ENCODE measurements at regions not wholly inside any gene's neighbourhood (a gene's known extent, or its start where the extent isn't known, plus 50 kb on each side); places are given as distances from the start of the nearest gene placed in this dataset.

GRCh38 chr11:71201936-71202597, 50.3 kb downstream of the SHANK2 start:
- DNase-seq (ENCODE audit: low read depth in 6 of 9, low spot score in 9 of 9): no peak
- Histone ChIP-seq H3K36me3 (ENCODE audit: control insufficient read depth in 2 of 2, insufficient read depth in 2 of 2, low read length in 1 of 2) (no peaks in the 10 kb centered on the region), H3K27me3 (ENCODE audit: control insufficient read depth in 2 of 2, insufficient read depth in 1 of 2, low read length in 1 of 2) (peaks cover 0 to 2% of the 10 kb centered on the region in 2 donors), H3K4me3 (ENCODE audit: low read length in 2 of 2) (no peak overlapping the region), H3K27ac (ENCODE audit: low read depth in 1 of 2, low read length in 1 of 2) (no peak overlapping the region), H3K9me3 (ENCODE audit: control insufficient read depth in 2 of 2, insufficient read depth in 1 of 2, low read length in 1 of 2) (no peaks in the 10 kb centered on the region), H3K4me1 (ENCODE audit: control insufficient read depth in 2 of 2, insufficient read depth in 2 of 2, low read length in 2 of 2) (no peaks in the 10 kb centered on the region)
- 97% methylated on average over 6 of the region's 6 CpGs for WGBS

GRCh38 chr11:71201231-71201630, 51.1 kb downstream of the SHANK2 start:
- H3K27me3 ChIP-seq (ENCODE audit: control insufficient read depth in 2 of 2, insufficient read depth in 1 of 2, low read length in 1 of 2): peaks cover 0 to 2% of the 10 kb centered on the region in 2 donors
- no peak overlapping the region for H3K27ac ChIP-seq (ENCODE audit: low read depth in 1 of 2, low read length in 1 of 2)
- H3K36me3 ChIP-seq (ENCODE audit: control insufficient read depth in 2 of 2, insufficient read depth in 2 of 2, low read length in 1 of 2): no peaks in the 10 kb centered on the region
- H3K4me3 ChIP-seq (ENCODE audit: low read length in 2 of 2): no peak overlapping the region
- DNase-seq (ENCODE audit: low read depth in 6 of 9, low spot score in 9 of 9): no peak
- no peaks in the 10 kb centered on the region for H3K9me3 ChIP-seq (ENCODE audit: control insufficient read depth in 2 of 2, insufficient read depth in 1 of 2, low read length in 1 of 2)
- no peaks in the 10 kb centered on the region for H3K4me1 ChIP-seq (ENCODE audit: control insufficient read depth in 2 of 2, insufficient read depth in 2 of 2, low read length in 2 of 2)
- 94% methylated on average over 20 of the region's 20 CpGs for WGBS

- H3K36me3 ChIP-seq (ENCODE audit: control insufficient read depth in 2 of 2, insufficient read depth in 2 of 2, low read length in 1 of 2): no peaks in the 10 kb centered on the region
These were observed 51.6 kb downstream of the SHANK2 start for GRCh38 chr11:71200761-71201160.

GRCh38 chr11:71200172-71200716, 52.1 kb downstream of the SHANK2 start:
- no peak overlapping the region for H3K4me3 ChIP-seq (ENCODE audit: low read length in 2 of 2)
- DNase-seq (ENCODE audit: low read depth in 6 of 9, low spot score in 9 of 9): no peak
- H3K27ac ChIP-seq (ENCODE audit: low read depth in 1 of 2, low read length in 1 of 2): no peak overlapping the region
- H3K36me3 ChIP-seq (ENCODE audit: control insufficient read depth in 2 of 2, insufficient read depth in 2 of 2, low read length in 1 of 2): no peaks in the 10 kb centered on the region
- no peaks in the 10 kb centered on the region for H3K9me3 ChIP-seq (ENCODE audit: control insufficient read depth in 2 of 2, insufficient read depth in 1 of 2, low read length in 1 of 2)
- H3K4me1 ChIP-seq (ENCODE audit: control insufficient read depth in 2 of 2, insufficient read depth in 2 of 2, low read length in 2 of 2): no peaks in the 10 kb centered on the region
- H3K27me3 ChIP-seq (ENCODE audit: control insufficient read depth in 2 of 2, insufficient read depth in 1 of 2, low read length in 1 of 2): peaks cover 0 to 2% of the 10 kb centered on the region in 2 donors
- WGBS: 94% methylated on average over 9 of the region's 9 CpGs

More at GRCh38 chr11:71200761-71201160, 51.6 kb downstream of the SHANK2 start:
- Histone ChIP-seq H3K27me3 (ENCODE audit: control insufficient read depth in 2 of 2, insufficient read depth in 1 of 2, low read length in 1 of 2) (peaks cover 0 to 2% of the 10 kb centered on the region in 2 donors), H3K4me3 (ENCODE audit: low read length in 2 of 2) (no peak overlapping the region), H3K27ac (ENCODE audit: low read depth in 1 of 2, low read length in 1 of 2) (no peak overlapping the region), H3K9me3 (ENCODE audit: control insufficient read depth in 2 of 2, insufficient read depth in 1 of 2, low read length in 1 of 2) (no peaks in the 10 kb centered on the region), H3K4me1 (ENCODE audit: control insufficient read depth in 2 of 2, insufficient read depth in 2 of 2, low read length in 2 of 2) (no peaks in the 10 kb centered on the region)
- WGBS: 87% methylated on average over 5 of the region's 5 CpGs
- no peak for DNase-seq (ENCODE audit: low read depth in 6 of 9, low spot score in 9 of 9)

- Histone ChIP-seq H3K27me3 (ENCODE audit: control insufficient read depth in 2 of 2, insufficient read depth in 1 of 2, low read length in 1 of 2) (peaks cover 0 to 2% of the 10 kb centered on the region in 2 donors), H3K36me3 (ENCODE audit: control insufficient read depth in 2 of 2, insufficient read depth in 2 of 2, low read length in 1 of 2) (no peaks in the 10 kb centered on the region), H3K27ac (ENCODE audit: low read depth in 1 of 2, low read length in 1 of 2) (no peak overlapping the region), H3K9me3 (ENCODE audit: control insufficient read depth in 2 of 2, insufficient read depth in 1 of 2, low read length in 1 of 2) (no peaks in the 10 kb centered on the region), H3K4me1 (ENCODE audit: control insufficient read depth in 2 of 2, insufficient read depth in 2 of 2, low read length in 2 of 2) (no peaks in the 10 kb centered on the region), H3K4me3 (ENCODE audit: low read length in 2 of 2) (no peak overlapping the region)
- DNase-seq (ENCODE audit: low read depth in 6 of 9, low spot score in 9 of 9): no peak
- 85% methylated on average over 20 of the region's 20 CpGs for WGBS
These were observed 53.1 kb downstream of the SHANK2 start for GRCh38 chr11:71199226-71199820.

- H3K9me3 ChIP-seq (ENCODE audit: control insufficient read depth in 2 of 2, insufficient read depth in 1 of 2, low read length in 1 of 2): no peaks in the 10 kb centered on the region
- DNase-seq (ENCODE audit: low read depth in 6 of 9, low spot score in 9 of 9): no peak
- no peak overlapping the region for H3K4me3 ChIP-seq (ENCODE audit: low read length in 2 of 2)
- H3K27ac ChIP-seq (ENCODE audit: low read depth in 1 of 2, low read length in 1 of 2): no peak overlapping the region
- no peaks in the 10 kb centered on the region for H3K36me3 ChIP-seq (ENCODE audit: control insufficient read depth in 2 of 2, insufficient read depth in 2 of 2, low read length in 1 of 2)
- H3K4me1 ChIP-seq (ENCODE audit: control insufficient read depth in 2 of 2, insufficient read depth in 2 of 2, low read length in 2 of 2): no peaks in the 10 kb centered on the region
- WGBS: 92% methylated on average over 11 of the region's 11 CpGs
- no peaks in the 10 kb centered on the region for H3K27me3 ChIP-seq (ENCODE audit: control insufficient read depth in 2 of 2, insufficient read depth in 1 of 2, low read length in 1 of 2)
These were observed 53.6 kb downstream of the SHANK2 start for GRCh38 chr11:71198823-71199165.

GRCh38 chr11:71198141-71198822, 54.1 kb downstream of the SHANK2 start:
- no peak for DNase-seq (ENCODE audit: low read depth in 6 of 9, low spot score in 9 of 9)
- H3K27me3 ChIP-seq (ENCODE audit: control insufficient read depth in 2 of 2, insufficient read depth in 1 of 2, low read length in 1 of 2): no peaks in the 10 kb centered on the region
- H3K4me3 ChIP-seq (ENCODE audit: low read length in 2 of 2): no peak overlapping the region
- H3K4me1 ChIP-seq (ENCODE audit: control insufficient read depth in 2 of 2, insufficient read depth in 2 of 2, low read length in 2 of 2): no peaks in the 10 kb centered on the region
- WGBS: 86% methylated on average over 17 of the region's 17 CpGs
- H3K27ac ChIP-seq (ENCODE audit: low read depth in 1 of 2, low read length in 1 of 2): no peak overlapping the region
- H3K9me3 ChIP-seq (ENCODE audit: control insufficient read depth in 2 of 2, insufficient read depth in 1 of 2, low read length in 1 of 2): no peaks in the 10 kb centered on the region
- no peaks in the 10 kb centered on the region for H3K36me3 ChIP-seq (ENCODE audit: control insufficient read depth in 2 of 2, insufficient read depth in 2 of 2, low read length in 1 of 2)

- no peak for DNase-seq (ENCODE audit: low read depth in 6 of 9, low spot score in 9 of 9)
- no peak overlapping the region for H3K27ac ChIP-seq (ENCODE audit: low read depth in 1 of 2, low read length in 1 of 2)
- no peaks in the 10 kb centered on the region for H3K4me1 ChIP-seq (ENCODE audit: control insufficient read depth in 2 of 2, insufficient read depth in 2 of 2, low read length in 2 of 2)
- H3K27me3 ChIP-seq (ENCODE audit: control insufficient read depth in 2 of 2, insufficient read depth in 1 of 2, low read length in 1 of 2): no peaks in the 10 kb centered on the region
- no peaks in the 10 kb centered on the region for H3K9me3 ChIP-seq (ENCODE audit: control insufficient read depth in 2 of 2, insufficient read depth in 1 of 2, low read length in 1 of 2)
- H3K4me3 ChIP-seq (ENCODE audit: low read length in 2 of 2): no peak overlapping the region
- H3K36me3 ChIP-seq (ENCODE audit: control insufficient read depth in 2 of 2, insufficient read depth in 2 of 2, low read length in 1 of 2): no peaks in the 10 kb centered on the region
- 48% methylated on average over 5 of the region's 5 CpGs for WGBS
These were observed 55.3 kb downstream of the SHANK2 start for GRCh38 chr11:71197096-71197495.

GRCh38 chr11:71194710-71195109, 57.7 kb downstream of the SHANK2 start:
- no peaks in the 10 kb centered on the region for H3K4me1 ChIP-seq (ENCODE audit: control insufficient read depth in 2 of 2, insufficient read depth in 2 of 2, low read length in 2 of 2)
- no peak for DNase-seq (ENCODE audit: low read depth in 6 of 9, low spot score in 9 of 9)
- WGBS: 95% methylated on average over 5 of the region's 5 CpGs
- H3K9me3 ChIP-seq (ENCODE audit: control insufficient read depth in 2 of 2, insufficient read depth in 1 of 2, low read length in 1 of 2): no peaks in the 10 kb centered on the region
- H3K36me3 ChIP-seq (ENCODE audit: control insufficient read depth in 2 of 2, insufficient read depth in 2 of 2, low read length in 1 of 2): no peaks in the 10 kb centered on the region
- H3K27me3 ChIP-seq (ENCODE audit: control insufficient read depth in 2 of 2, insufficient read depth in 1 of 2, low read length in 1 of 2): no peaks in the 10 kb centered on the region
- H3K27ac ChIP-seq (ENCODE audit: low read depth in 1 of 2, low read length in 1 of 2): no peak overlapping the region
- H3K4me3 ChIP-seq (ENCODE audit: low read length in 2 of 2): no peak overlapping the region

All from thymus (tissue), 11 donors.